GM10266 (cell line): ENCODE measurements at regions not wholly inside any gene's neighbourhood (a gene's known extent, or its start where the extent isn't known, plus 50 kb on each side); places are given as distances from the start of the nearest gene placed in this dataset.

Source experiments
- DNase-seq: peaks from one replicate; pipeline ENCODE4 v3.0.0; 2012; ENCODE audit errors: extremely low spot score
- CTCF ChIP-seq: IDR thresholded peaks from 2 replicates; pipeline ENCODE4 v1.5.1; 2012; ENCODE audit warnings: mild to moderate bottlenecking, low read depth; ENCODE audit not compliant: control insufficient read depth, insufficient read depth; ENCODE audit errors: missing control alignments

GRCh38 chr10:78129211-78129610, 95.5 kb downstream of the RPS24 start:
- no peak for TF ChIP-seq CTCF

DNA sequence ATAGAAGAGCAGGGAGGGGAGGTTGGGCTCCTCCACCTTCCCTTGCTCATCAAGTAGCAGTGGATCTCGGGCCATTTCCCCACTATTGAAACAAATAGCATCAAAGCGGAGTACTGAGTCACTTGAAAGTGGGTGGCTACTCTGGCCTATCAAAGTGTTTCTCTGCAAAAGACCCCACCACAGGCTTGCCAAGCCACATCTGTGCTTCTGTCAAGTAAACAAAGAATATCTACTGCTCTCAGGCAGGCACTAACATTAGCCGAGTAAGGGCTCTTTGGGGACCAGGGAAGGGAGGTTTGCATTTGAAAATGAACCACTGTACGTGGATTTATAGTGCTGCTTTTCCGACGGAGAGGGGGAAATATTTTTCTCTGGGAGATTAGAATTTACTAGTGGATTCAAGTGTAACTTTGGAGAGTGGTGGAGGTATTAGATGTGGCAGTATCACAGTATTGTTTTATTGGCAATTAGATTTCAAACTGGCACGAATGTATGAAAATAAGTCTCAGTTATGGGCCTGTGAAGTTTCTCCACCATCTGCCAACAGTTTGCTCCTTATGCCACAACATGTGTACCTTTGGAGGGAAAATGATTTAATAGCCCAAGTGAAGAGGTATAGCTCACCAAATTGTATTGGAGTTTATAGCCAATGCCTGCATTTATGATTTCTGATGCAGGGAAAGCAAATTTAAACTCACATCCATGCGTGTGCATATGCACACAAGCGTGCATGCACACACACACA, 97.5 kb downstream of the RPS24 start:
- no peak for TF ChIP-seq CTCF
- DNase-seq, result no peak

More at GRCh38 chr10:78129211-78129610, 95.5 kb downstream of the RPS24 start:
- no peak for DNase-seq

DNA sequence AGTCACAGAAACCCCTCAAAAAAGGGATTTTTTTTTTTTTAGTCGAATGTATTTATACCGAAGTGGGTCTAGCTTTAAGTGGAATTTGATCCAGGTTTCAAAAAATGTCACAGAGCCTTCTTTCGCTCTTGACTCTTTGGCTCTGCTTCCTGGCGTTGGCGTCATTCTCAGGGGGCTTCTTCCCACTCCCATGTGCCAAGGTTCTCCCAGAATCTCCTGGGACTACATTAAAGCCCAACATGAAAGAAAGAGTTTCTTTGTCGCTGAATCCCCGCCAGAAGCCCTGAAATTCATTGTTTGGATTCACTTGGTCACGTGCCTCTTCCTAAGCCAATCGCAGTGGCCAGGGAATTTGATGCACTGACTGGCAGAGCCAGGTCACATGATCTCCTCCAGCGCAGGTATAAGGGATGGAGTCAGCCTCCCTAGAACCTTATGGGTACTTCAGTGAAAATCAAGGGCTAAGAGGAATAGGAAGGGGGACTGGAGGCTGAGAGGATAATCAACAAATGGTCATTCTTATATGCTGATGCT, 101.2 kb downstream of the RPS24 start:
- TF ChIP-seq CTCF, result no peak
- no peak for DNase-seq

- no peak for DNase-seq
- TF ChIP-seq CTCF, result no peak
These were observed 103.5 kb downstream of the RPS24 start for GRCh38 chr10:78137147-78137546.

DNA sequence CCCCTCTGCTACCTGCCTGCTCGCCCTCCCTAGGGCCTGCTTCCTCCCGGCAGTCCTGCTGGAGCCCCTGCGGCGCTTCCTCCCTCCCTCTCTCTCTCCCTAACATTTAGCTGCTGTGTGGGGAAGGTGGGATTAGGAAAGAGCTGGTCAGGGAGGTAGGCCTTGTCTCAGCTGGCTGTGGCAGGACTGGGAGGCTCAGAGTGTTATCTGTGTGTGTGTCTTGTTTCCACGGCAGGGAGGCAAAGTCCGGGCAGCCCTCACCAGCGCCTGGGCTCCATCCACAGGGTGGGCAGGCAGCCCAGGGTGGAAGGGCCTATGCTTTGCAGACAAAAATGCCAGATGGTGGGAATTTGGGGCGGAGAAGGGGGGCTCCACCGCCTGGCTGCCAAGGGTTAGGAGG, 105.7 kb downstream of the RPS24 start:
- no peak for TF ChIP-seq CTCF
- DNase-seq, result no peak

DNA sequence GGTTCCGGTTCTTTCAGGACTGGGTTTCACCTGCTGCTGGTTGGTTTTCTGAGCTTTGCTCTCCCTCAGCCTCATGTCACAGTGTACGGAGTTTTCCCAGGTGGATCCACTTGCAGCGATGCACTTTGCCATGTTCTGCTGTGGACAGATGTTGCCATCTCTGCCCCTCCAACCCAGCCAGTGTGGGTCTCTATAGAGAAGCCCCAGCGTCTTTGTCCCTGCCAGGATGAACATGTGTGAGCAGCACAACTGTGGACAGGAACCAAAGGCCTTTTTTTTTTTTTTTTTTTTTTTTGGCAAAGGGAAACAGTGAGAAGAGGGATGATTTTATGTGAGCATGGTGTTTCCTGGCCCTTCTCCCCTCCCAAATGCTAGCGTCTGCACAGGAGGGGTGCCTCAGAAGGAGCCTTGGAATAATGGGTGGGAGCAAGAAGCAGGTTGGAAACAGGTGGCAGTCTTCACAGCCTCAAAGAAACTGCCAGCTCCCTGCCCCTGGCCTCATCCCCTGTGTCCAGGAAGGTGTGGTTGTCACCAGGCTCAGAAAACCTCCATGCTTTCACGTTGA, 106.5 kb downstream of the RPS24 start:
- TF ChIP-seq CTCF, result no peak
- no peak for DNase-seq

GRCh38 chr10:78143576-78143975, 109.9 kb downstream of the RPS24 start:
- DNase-seq, result no peak
- no peak for TF ChIP-seq CTCF
